Parathyroid adenoma (tissue), 2 donors: ENCODE measurements at regions not wholly inside any gene's neighbourhood (a gene's known extent, or its start where the extent isn't known, plus 50 kb on each side); places are given as distances from the start of the nearest gene placed in this dataset.

Source experiments
- H2AFZ ChIP-seq: fragments of 300-600 bp; sonication (generic); one replicate; pipeline ENCODE4 v1.7.0; 2017; ENCODE audit warnings: antibody characterized with exemption, mild to moderate bottlenecking
- H3K27ac ChIP-seq: fragments of 300-600 bp; sonication (generic); one replicate; pipeline ENCODE4 v1.7.0; 2017
- H3K27me3 ChIP-seq: fragments of 300-600 bp; sonication (generic); one replicate; pipeline ENCODE4 v1.7.0; 2017; ENCODE audit warnings: low read length; ENCODE audit not compliant: control insufficient read depth, insufficient read depth
- H3K36me3 ChIP-seq: fragments of 300-600 bp; sonication (generic); one replicate; pipeline ENCODE4 v1.7.0; 2017; ENCODE audit warnings: low read length; ENCODE audit not compliant: control insufficient read depth, insufficient read depth
- H3K4me1 ChIP-seq: fragments of 300-600 bp; sonication (generic); one replicate; pipeline ENCODE4 v1.7.0; 2017; ENCODE audit warnings: control low read depth
- H3K4me2 ChIP-seq: fragments of 300-600 bp; sonication (generic); one replicate; pipeline ENCODE4 v1.7.0; 2017; ENCODE audit warnings: low read length
- H3K4me3 ChIP-seq: fragments of 300-600 bp; sonication (generic); one replicate; pipeline ENCODE4 v1.7.0; 2017; ENCODE audit warnings: low read depth, low read length
- H3K79me2 ChIP-seq: fragments of 300-600 bp; sonication (generic); one replicate; pipeline ENCODE4 v1.7.0; 2017; ENCODE audit warnings: control low read depth
- H3K9ac ChIP-seq: fragments of 300-600 bp; sonication (generic); one replicate; pipeline ENCODE4 v1.7.0; 2017; ENCODE audit warnings: mild to moderate bottlenecking
- H3K9me3 ChIP-seq: fragments of 300-600 bp; sonication (generic); one replicate; pipeline ENCODE4 v1.7.0; 2017; ENCODE audit warnings: low read length; ENCODE audit not compliant: control insufficient read depth
- TF ChIP-seq, protein P1 (sequence below): fragments of 300-600 bp; sonication (generic); IDR thresholded peaks from one replicate; pipeline ENCODE4 v1.7.0; 2017; ENCODE audit warnings: antibody characterized with exemption, mild to moderate bottlenecking
- donor health status: primary hyperparathyroidism.

DNA sequence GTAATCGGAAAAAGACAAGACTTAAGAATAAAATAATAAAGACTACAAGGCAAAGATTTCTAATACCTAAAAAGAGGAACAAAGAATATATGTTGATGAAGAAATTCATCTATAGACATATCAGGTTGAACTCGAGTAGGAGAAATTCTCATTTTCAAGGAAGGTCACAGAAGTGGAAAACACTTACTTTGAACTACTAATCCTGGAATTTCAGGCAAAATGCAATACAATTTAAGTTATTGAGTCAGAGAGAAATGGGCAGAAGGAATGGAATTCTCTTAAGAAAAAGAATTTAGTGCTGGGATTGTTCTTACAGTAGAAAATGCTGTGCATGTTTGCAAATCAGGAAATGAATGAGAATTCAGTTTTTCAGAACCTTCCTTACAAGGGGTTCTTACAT lies 135.9 kb upstream of the TGFBR2 start:
- H3K27me3 ChIP-seq, result no peaks in the 10 kb centered on the region
- H3K4me3 ChIP-seq, result no peak overlapping the region
- H2AFZ ChIP-seq, result no peak overlapping the region
- no peak overlapping the region for H3K4me2 ChIP-seq
- H3K4me1 ChIP-seq, result no peaks in the 10 kb centered on the region
- H3K9ac ChIP-seq, result no peak overlapping the region
- H3K36me3 ChIP-seq, result no peaks in the 10 kb centered on the region
- no peaks in the 10 kb centered on the region for H3K79me2 ChIP-seq
- H3K9me3 ChIP-seq, result no peaks in the 10 kb centered on the region
- TF ChIP-seq, protein P1, sequence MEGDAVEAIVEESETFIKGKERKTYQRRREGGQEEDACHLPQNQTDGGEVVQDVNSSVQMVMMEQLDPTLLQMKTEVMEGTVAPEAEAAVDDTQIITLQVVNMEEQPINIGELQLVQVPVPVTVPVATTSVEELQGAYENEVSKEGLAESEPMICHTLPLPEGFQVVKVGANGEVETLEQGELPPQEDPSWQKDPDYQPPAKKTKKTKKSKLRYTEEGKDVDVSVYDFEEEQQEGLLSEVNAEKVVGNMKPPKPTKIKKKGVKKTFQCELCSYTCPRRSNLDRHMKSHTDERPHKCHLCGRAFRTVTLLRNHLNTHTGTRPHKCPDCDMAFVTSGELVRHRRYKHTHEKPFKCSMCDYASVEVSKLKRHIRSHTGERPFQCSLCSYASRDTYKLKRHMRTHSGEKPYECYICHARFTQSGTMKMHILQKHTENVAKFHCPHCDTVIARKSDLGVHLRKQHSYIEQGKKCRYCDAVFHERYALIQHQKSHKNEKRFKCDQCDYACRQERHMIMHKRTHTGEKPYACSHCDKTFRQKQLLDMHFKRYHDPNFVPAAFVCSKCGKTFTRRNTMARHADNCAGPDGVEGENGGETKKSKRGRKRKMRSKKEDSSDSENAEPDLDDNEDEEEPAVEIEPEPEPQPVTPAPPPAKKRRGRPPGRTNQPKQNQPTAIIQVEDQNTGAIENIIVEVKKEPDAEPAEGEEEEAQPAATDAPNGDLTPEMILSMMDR, result no peak
- no peak overlapping the region for H3K27ac ChIP-seq

DNA sequence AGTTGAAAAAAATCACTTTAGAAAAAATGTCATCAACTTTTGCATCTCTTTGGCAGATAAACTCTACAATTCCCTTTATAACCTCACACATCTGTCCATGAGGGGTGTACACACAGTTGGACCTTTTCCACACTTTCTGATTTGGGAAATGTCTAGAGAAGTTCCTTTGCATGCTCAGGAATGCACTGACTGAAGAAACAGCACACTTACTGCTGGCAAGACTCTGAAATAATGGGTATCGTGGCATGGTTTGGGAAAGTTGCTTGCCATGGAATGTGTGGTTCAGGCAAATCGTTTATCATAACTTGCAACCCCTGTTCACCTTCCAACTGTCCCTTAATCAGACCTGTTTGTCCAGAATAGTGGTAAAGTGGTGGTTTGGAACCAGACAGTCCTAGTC lies 135.3 kb upstream of the TGFBR2 start:
- H3K4me3 ChIP-seq, result no peak overlapping the region
- H3K27me3 ChIP-seq, result no peaks in the 10 kb centered on the region

DNA sequence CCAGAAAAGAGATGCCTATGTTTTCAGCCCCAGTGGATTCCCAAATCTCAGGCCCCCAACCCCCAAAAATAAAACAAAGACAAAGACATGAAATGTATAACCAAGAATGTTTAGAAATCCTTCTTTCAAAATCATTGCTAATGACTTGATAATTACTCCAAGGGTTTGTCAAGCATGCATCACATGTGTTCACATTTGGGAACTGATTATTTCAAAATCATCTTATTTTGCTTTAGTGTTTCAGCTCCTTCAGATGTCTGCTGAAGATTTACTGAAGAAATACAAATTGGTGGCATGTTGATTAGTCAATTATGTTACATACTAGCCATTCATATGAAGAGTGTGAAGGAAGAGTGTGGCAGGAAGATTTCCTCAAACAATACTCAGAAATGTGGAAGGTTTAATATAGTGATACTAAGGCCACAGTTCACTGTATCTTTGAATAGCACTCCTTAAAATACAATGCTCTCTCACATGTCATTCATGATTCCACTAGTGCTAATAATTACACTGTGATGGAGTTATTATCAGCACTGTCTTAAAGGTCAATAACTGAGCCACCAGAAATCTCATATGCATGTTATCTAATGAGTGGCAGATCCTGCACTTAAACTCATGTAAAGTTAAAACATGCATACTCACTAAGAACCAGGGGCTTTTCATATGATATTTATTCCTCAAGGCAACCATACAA lies 134.5 kb upstream of the TGFBR2 start:
- TF ChIP-seq, protein P1, result no peak

More for the DNA sequence above, 135.3 kb upstream of the TGFBR2 start:
- H3K9me3 ChIP-seq, result no peaks in the 10 kb centered on the region
- H3K27ac ChIP-seq, result no peak overlapping the region
- H3K36me3 ChIP-seq, result no peaks in the 10 kb centered on the region
- TF ChIP-seq, protein P1, result no peak
- H3K9ac ChIP-seq, result no peak overlapping the region
- H3K4me1 ChIP-seq, result no peaks in the 10 kb centered on the region
- no peak overlapping the region for H2AFZ ChIP-seq
- H3K79me2 ChIP-seq, result no peaks in the 10 kb centered on the region
- no peak overlapping the region for H3K4me2 ChIP-seq

DNA sequence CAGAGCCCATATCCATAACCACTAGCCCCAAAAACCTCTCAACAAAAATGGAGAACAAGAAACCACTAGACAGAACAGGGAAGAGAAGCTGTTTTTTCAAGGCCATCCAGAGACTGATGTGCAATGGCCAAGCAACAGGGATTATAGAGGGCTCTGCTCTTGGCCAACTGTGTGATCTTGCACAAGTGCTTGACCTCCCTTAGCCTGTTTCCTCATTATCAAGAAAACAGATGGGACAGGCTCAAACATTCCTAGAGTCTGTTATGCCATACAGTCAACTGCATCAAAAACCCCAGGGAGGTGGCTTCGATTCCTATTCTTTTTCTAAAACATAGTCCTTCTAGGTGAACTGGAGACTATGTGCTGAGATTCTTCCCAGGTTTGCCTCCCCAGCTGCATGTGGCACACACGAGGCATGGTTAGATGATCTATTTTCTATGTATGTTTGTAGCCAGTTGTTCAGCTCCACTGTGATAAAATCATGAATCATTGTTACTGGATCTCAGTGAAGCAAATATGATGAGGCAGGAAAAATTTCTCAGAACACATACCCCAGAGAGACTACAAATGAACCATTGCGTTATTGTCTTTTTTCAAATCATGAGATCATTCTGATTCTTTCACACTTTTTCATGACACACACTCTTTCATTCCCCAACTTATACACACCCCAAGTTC lies 132.9 kb upstream of the TGFBR2 start:
- no peaks in the 10 kb centered on the region for H3K36me3 ChIP-seq
- no peak overlapping the region for H3K4me2 ChIP-seq
- no peaks in the 10 kb centered on the region for H3K9me3 ChIP-seq
- H3K79me2 ChIP-seq, result no peaks in the 10 kb centered on the region
- H3K4me1 ChIP-seq, result no peaks in the 10 kb centered on the region
- H3K27ac ChIP-seq, result no peak overlapping the region
- H3K27me3 ChIP-seq, result no peaks in the 10 kb centered on the region
- TF ChIP-seq, protein P1, result no peak
- H2AFZ ChIP-seq, result no peak overlapping the region
- H3K4me3 ChIP-seq, result no peak overlapping the region
- no peak overlapping the region for H3K9ac ChIP-seq

More for the DNA sequence above, 134.5 kb upstream of the TGFBR2 start:
- Histone ChIP-seq H3K27ac (no peak overlapping the region), H3K79me2 (no peaks in the 10 kb centered on the region), H3K27me3 (no peaks in the 10 kb centered on the region), H3K36me3 (no peaks in the 10 kb centered on the region), H3K4me3 (no peak overlapping the region), H2AFZ (no peak overlapping the region), H3K4me2 (no peak overlapping the region), H3K9me3 (no peaks in the 10 kb centered on the region), H3K9ac (no peak overlapping the region), H3K4me1 (no peaks in the 10 kb centered on the region)
